Gastroesophageal sphincter (tissue), 3 donors: ENCODE measurements at regions not wholly inside any gene's neighbourhood (a gene's known extent, or its start where the extent isn't known, plus 50 kb on each side); places are given as distances from the start of the nearest gene placed in this dataset.

Experiments used
- CTCF ChIP-seq, 4 experiments: fragments of 200-600 bp in 2 of 4; fragments of 450-650 bp in 2 of 4; sonication (generic) in 1 of 4; IDR thresholded peaks; one replicate each; pipeline ENCODE4 v1.5.1; 2017 to 2019; ENCODE audit warnings: antibody characterized with exemption in 4 of 4, mild to moderate bottlenecking in 2 of 4, moderate library complexity in 2 of 4
- EP300 ChIP-seq: sonication (generic); formaldehyde crosslinking; IDR thresholded peaks from one replicate; pipeline ENCODE4 v1.6.1; 2017; ENCODE audit warnings: antibody characterized with exemption, mild to moderate bottlenecking
- POLR2A ChIP-seq, 2 donors: fragments of 450-650 bp; IDR thresholded peaks; one replicate each; pipeline ENCODE4 v1.6.1; 2017; ENCODE audit warnings: antibody characterized with exemption in 2 of 2, mild to moderate bottlenecking in 2 of 2, moderate library complexity in 1 of 2

- TF ChIP-seq CTCF (IDR thresholded peaks at IDR 0.05) (no peak), POLR2A (IDR thresholded peaks at IDR 0.05) (no peak), EP300 (no peak)
These were observed 200.3 kb upstream of the SLC39A10 start for GRCh38 chr2:195456771-195457170.
